Vagina (tissue), 2 donors: ENCODE measurements at regions not wholly inside any gene's neighbourhood (a gene's known extent, or its start where the extent isn't known, plus 50 kb on each side); places are given as distances from the start of the nearest gene placed in this dataset.

ENCODE experiments used
- CTCF ChIP-seq, 3 experiments: fragments of 450-650 bp in 2 of 3; fragments of 200-600 bp in 1 of 3; sonication (generic) in 1 of 3; IDR thresholded peaks; one replicate each; pipeline ENCODE4 v1.5.1; 2017 to 2019; ENCODE audit warnings: antibody characterized with exemption in 3 of 3, mild to moderate bottlenecking in 2 of 3, moderate library complexity in 2 of 3
- POLR2AphosphoS5 ChIP-seq, 2 donors: sonication (generic); formaldehyde crosslinking; IDR thresholded peaks; one replicate each; pipeline ENCODE4 v1.9.0; 2017; ENCODE audit warnings: antibody characterized with exemption in 2 of 2, mild to moderate bottlenecking in 2 of 2, low read depth in 1 of 2; ENCODE audit not compliant: insufficient read depth in 1 of 2

GRCh38 chr13:73665261-73665660 lies 468.9 kb downstream of the KLF12 start:
- no peak for TF ChIP-seq CTCF (IDR thresholded peaks at IDR 0.05)
- TF ChIP-seq POLR2AphosphoS5 (IDR thresholded peaks at IDR 0.05; ENCODE audit: insufficient read depth in 1 of 2, low read depth in 1 of 2), result no peak
